CD4-positive, alpha-beta T cell treated with Interferon alpha-2 for 1 hour (primary cell): ENCODE measurements at regions not wholly inside any gene's neighbourhood (a gene's known extent, or its start where the extent isn't known, plus 50 kb on each side); places are given as distances from the start of the nearest gene placed in this dataset.

ENCODE experiments used
- DNase-seq, 2 donors: peaks; one replicate each; pipeline ENCODE4 v3.0.0-alpha.2; 2020 to 2022

DNA sequence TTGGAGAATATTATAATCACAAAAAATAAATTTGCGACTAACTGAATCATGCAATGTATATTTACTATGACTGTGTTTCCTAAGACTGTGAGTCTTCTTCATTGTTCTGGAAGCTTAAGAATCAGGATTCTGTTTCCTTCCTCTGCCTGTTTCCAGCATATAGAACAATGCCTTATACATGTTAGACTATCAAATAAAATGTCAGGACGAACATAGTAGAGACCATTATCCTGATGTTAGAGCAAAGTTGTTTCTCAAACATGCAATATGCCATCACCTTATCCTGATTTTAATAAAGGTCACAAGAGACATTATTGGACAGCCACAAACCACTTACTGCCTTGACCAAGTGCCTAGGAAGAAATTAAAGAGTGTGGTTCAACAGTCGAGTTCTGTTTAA is 457.4 kb upstream of the AGTR1 start:
- DNase-seq = no peak

DNA sequence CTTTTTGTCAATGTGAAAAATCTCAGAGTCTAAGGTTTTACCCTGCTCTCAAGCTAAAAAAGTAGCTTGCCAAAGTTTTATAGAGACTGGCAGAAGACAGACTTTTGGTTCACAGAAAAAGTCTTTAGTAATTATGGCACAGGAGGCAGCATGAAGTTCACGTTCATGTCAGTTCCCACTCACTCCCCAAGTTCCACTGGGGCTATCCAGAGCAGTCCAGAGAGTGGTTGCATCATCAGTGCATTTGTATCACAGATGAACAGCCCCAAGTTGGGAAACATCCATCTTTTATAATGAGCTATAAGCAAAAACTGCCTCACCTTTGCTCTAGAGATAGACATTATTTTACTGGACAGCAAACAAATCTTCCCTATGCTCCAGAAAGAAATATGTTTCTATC is 454.1 kb upstream of the AGTR1 start:
- DNase-seq = no peak

DNA sequence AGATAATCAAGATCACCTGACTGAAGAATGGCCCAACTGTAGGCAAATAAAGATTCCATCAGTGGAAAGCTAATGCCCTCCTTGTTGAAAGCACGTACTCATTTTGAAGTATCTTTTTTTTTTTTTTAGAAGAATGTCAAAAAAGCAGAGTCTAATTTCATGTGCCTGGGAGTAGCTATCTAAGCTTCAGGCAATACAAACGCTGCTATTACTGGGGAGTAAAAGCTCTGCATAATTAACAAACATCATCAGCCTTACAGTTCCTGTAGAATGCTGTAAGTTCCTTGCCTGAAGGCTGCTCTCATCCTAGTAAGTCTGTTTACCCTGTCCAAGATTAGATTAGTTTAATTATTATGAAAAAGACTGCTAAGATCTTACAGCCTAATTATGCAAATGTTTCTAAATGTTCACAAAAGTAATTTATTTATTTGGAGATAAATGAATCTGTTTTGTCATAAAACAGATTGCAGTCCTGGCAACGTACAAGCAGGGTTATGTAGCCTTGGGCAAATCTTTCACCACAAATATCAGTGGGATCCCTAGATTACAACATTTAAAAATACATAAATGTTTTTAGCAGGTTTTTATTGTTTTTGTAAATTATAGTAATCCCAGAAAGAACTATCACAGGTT is 451.3 kb upstream of the AGTR1 start:
- no peak for DNase-seq

DNA sequence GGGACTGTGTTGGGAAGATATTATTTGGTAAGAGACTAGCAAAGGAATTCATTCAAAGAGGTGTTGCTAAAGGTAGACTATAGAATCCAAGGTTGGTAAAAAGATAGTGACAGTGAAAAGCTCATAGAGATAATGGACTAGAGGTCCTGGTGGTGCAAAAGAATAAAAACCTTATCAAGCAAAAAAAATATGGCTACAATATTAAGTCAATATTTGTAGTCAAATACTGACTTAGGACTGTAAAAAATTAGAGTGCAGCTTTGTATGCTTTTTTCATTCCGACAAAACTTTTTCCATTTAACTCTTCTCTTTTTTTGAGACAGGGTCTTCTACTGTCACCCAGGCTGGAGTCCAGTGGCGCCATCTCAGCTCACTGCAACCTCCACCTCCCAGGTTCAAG is 444.0 kb upstream of the AGTR1 start:
- no peak for DNase-seq

DNA sequence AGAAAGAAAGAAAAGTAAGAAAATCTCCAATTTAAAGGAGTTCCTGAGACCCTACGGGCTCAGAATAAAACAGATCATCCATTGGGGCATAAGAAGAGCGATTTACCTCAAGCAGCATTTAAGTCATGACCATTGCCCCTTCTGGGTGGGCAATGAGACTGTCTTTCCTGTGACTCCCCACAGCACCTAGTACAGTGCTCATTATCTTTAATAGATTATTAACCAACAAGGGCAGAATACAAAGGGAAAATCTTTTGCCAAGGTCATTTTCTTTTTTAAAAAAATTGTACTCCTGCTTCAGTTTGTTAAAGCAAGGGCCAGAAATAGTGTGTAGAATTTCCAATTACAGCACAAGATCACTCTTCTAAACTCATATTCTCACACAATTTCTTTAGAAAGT is 443.3 kb upstream of the AGTR1 start:
- DNase-seq = no peak

DNA sequence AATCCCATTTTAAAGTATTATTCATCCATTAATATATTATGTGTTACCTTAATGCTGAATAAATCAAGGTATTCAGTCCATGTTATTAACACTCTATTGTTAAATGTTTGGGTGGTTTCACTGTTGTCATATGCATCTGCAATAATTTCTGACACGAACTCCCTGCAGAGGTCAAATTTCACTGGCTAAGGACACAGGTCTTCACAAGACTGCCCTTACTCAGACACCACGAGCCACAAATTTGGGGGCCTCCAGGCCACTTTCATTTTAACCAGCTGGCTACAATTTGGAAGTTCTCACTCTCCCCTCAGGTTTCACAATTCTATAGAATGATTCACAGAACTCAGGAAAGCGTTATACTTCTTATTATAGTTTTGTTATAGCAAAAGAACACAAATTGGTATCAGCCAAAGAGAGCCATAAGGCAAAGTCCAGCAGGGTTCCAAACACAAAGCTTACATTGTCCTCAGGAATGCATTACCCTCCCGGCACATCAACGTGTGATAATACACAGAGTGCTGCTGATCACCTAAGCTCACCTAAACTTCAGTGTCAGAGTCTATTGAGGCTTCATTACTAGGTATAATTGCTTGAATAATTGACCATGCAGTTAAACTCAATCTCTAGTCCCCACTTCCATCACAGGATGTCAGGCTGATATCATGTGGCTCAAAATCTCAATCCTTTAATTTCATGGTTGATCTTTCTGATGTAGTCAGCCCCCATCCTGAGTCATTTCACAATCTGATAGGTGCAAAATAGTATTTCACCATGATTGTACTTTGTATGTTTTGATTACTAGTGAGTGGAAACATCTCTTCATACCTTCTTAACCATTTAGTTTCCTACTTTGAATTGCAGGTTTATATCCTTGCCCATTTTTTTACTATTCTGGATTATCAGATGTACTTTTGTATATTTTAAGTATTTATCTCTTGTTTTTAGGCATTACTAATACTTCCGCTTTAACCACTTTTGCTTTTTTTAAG is 441.4 kb upstream of the AGTR1 start:
- DNase-seq = no peak

DNA sequence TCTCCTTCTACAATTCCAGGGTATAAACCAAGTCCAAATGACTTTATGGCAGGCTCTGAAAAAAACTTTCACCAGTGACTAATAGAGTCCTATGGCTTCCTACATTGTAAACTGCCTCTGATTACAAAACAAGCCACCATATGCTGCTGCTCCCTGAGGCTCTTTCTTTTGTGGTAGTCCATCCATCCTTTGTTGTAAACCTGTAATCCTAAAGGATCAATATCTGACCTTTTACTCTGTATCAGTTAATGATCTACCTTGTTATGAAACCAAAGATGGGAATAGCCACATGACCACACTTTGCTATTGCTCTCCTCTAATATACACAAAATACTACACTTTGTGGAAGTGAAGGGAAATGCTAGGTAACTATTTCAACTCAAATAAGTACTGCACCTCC is 434.7 kb upstream of the AGTR1 start:
- no peak for DNase-seq

DNA sequence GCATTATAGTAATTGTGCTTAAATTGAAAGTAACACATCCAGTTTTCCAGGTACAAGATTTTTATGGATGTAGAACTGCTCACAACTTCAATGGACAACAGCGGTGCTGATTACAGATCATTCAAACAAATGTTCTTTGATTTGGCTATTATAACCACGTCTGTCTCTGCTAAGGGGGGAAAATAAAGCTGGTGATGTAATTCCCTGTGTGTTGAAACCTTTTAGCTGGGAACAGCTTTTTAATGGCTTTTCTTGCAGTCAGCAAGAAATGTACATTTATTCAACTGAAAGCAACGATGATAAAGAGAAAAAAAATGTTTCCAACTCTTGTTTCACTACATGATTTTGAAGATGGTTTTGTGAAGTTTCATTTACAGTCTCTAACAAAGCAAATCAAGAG is 431.9 kb upstream of the AGTR1 start:
- no peak for DNase-seq

DNA sequence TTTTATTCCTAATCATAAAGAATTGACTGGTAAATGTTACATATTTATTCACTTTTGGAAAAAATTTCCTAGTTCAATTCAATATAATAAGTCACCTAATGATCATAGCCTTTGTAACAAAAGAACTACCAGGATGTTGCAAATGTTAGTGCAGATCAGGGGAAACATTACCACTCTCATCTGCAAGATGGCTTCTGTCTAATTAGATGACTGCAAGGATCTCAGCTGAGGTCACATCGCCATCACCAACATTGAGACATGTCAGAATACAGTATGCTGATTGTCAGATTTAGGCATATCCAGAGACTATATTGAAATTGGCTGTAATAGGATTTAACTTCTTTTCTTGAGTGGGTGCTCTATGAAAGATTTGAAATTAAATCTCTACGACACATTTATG is 431.4 kb upstream of the AGTR1 start:
- no peak for DNase-seq

DNA sequence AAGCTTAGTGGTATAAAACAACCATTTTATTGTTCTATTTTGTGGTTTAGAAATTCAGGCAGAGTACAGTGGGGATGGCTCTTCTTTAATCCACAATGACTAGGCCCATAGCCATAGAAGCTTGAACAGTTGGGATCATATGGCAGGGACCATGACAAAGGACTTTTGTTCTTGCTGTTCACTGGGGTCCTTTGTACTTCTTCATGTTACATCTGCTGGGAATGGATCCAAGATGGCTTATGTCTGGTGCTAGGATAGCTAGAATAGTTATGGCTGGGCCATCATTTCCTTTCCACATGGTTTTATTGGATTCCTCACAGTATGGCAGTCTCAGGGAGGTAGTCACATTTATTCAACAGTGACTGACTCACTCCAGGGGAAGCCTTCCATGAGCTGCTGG is 427.9 kb upstream of the AGTR1 start:
- no peak for DNase-seq

DNA sequence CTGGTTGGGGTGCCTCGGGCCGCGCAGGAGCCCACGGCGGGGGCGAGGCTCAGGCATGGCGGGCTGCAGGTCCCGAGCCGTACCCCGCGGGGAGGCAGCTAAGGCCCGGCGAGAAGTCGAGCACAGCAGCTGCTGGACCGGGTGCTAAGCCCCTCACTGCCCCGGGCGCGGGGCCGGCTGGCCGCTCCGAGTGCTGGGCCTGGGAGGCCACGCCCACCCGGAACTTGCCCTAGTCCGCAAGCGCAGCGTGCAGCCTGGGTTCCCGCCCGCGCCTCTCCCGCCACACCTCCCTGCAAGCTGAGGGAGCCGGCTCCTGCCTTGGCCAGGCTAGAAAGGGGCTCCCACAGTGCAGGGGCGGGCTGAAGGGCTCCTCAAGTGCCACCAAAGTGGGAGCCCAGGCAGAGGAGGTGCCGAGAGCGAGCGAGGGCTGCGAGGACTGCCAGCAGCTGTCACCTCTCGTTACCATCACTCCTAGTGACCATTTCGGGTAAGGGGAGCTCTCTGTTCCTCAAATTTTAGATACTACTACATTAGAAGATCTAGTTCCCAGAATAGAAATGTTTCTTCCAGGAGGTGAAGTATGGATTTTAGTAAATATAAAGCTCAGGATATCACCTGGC is 417.0 kb upstream of the AGTR1 start:
- DNase-seq = no peak

DNA sequence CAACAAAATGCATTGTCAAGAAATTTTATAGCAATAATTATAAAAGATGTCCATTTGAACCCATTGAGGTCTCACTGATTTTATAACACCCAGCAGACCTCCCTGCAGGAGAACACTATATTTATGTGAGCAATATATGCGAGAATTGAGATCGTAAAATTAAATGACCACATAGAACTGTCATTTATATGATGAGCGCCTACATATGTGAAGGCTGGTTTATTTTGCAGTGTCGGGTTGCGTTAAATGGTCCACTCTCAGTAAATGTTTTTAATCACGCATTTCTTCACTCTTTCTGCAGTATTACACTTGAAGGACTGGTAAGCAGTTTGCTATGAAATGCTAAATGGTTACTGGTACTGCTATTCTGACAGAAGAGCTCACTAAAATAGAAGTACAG is 408.5 kb upstream of the AGTR1 start:
- DNase-seq = no peak

DNA sequence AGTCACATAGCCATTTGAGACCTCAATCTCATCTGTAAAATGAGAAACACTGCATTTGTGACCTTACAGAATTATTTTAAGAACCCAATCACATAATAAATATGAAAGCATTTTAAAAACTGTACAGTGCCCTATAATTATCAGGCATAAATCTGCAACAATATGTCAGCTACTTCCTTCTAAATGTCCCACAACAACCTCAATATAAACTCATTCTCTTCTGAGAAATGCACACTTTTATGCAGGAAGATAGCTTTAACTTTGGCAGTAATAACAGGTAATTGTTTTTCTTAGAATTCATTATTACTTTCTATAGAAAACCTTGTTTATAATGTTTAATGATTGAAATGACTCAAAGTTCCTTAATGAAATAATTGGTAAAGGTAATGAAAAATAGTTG is 400.7 kb upstream of the AGTR1 start:
- DNase-seq = no peak

DNA sequence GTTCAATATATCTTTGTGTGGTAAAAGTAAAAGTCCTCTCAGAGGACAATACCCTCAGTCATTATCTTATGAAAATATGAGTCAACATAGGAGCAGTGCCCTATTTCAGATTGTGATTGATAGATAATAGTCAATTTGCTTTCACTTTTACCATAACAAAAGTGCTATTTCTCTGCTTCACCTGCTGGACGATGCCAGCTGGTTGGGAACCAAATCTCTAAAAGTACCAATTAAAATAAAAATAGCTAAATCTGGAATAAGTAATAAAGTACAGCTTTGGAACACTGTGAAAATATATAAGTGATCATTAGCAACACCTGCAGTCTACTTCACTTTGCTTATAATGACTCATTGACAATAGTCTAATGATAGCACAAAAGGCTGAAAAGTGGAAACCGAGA is 390.3 kb upstream of the AGTR1 start:
- no peak for DNase-seq

DNA sequence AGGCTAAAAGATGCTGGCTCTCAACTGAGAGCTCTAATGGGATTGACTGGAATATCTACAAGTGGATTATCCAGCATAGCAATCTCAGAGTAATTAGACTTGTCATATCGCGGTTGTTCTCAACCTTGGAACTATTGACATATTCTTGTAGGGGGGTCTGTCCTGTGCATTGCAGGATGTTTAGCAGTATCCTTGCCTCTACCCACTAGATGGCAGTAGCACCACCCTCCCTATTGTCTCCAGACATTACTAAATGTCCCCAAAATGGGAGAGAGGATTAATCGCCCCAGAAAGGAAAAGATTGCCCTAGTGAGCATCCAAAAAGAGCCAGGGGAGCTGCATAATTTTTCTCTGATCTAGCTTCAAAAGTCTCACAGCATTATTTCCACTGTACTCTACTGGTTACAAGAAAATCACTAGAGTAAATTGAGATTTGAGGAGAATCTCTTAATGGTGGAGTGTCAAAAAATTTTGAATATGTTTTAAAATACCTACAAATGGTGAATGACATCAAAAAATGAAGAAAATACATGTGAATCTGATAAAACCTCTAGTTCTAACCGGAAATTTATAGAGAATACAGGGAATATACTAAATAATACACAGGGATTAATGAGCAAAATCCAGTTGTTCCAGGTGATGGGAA is 388.2 kb upstream of the AGTR1 start:
- DNase-seq = no peak

DNA sequence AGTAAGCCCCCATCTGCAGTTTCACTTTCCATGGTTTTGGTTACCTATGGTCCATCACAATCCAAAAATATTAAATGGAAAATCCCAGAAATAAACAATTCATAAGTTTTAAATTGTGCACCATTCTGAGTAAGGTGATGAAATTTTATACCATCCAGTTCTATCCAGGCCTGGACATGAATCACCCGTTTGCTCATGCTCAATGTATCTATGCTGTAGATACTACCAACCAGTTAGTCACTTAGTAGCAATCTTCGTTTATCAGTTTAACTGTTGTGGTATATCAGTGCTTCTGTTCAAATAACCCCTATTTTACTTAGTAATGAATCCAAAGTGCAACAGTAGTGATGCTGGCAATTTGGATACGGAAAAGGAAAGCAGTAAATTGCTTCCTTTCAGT is 381.9 kb upstream of the AGTR1 start:
- DNase-seq = no peak

DNA sequence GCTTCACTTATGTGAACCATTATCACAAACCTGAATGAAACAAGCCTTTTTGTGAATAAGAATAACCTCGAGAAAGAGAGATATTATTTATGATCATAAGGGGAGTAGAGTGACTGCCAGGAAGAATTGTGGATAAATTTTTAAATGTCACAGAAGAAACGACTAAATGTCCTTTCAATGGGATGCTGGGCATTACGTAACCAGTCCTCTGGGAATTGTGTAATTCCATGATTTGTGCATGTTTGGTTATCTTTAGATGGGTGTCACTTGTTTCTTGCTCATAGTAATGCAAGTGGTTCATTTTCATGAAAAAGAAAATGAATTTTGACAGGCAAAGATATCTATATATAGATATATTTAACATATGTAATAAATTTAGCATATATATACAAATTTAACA is 379.5 kb upstream of the AGTR1 start:
- no peak for DNase-seq

DNA sequence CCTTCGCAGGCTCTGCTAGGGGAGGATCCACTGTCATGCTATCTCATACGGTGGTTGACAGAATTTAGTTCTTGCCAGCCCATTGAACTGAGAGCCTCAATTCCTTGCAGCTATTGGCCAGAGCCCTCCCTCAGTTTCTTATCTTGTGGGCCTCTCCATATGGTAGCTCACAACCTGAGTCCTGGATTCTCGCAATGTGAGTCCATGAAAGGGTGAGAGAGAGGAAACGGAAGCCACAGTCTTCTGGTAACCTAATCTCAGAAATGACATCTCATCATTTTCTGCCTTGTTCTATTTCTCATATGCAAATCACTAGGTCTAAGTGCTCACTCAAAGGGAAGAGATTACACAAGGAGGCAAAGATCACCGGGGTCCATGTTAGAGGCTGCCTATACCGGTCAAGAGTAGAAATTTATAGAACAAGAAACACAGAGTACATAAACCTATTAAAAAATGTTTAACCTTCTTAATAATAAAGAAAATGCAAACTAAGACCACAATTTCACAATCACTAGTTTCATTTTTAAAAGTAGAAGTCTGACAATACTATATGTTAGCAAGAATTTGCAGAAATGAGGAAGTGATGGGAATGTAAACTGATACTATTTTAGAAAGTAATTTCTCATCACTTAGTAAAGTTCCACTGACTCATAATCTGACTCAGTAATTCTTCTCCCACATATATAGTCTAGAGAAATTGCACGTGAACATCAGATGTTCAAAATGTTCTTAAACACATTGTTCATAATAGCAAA is 378.4 kb upstream of the AGTR1 start:
- no peak for DNase-seq

DNA sequence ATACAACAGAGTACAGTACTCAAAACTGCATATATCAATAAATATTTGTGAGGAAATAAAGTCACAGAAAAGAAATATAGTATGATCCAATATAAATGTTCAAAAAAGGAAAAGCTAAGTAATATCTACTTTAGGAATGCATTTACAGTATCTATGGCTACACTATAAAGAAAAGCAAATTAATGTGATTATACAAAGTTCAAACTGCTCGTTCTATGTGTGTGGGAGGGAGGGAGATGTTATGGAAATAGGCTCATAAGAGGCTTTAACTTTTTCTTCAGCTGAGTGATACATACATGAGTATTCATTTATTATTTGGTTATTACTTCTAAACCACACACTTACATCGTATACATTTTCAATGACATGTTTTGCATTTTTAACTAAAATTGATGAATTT is 377.7 kb upstream of the AGTR1 start:
- no peak for DNase-seq

DNA sequence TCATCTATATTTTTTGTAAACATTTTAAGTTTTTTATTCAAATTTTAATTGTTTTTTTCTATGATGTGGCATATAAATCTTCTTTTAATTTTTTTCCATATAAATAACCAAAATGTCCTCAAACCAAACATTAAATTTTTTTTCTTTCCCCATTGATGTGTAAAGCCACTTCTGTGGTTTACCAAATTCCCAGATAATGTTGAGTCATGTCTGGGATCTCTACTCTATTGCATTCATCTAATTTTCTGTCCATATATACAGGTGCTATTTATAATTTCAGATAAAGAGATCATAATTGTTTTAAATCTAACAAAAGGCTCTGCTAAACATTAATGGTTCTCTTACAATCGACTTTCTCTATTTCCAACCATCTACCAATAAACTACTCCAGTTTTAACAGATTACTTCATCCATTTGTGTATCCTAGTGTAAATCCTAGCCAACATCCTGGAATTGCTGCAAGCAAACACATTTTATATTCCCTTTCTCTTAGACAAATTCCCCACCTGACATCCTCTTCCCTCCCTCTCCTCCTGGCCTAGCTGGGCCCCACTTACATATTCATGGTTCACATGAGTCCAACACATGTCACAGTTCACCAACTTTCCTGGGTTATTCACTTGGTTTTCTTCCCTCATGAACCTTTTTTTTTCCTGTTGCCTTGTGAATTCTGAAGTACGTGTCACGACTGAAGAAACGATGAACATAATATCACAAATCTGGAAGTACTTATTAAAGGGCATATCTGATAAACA is 368.0 kb upstream of the AGTR1 start:
- no peak for DNase-seq

DNA sequence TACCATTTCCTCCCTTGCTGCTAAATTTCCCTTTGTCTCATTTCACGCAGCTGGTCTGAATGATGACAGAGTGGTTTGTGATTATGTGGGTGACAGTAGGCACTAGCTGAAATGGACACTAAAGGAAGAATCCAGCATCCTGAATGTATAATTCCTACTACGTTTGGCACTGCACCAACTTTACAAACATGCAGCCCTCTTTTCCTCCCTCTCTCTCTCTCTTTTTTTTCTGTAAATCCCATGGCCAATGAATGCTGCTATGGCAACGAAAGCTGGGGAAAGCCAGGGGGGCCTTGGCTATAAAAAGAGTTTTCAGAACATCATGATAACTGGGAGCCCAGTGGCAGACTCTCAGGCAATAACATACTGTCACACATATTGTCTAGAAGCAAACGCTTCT is 367.2 kb upstream of the AGTR1 start:
- DNase-seq = no peak
